Loucy (cell line): ENCODE measurements at regions not wholly inside any gene's neighbourhood (a gene's known extent, or its start where the extent isn't known, plus 50 kb on each side); places are given as distances from the start of the nearest gene placed in this dataset.

ENCODE experiments used
- CTCF ChIP-seq: fragments of 200-600 bp; sonication (generic); conservative IDR thresholded peaks from 2 replicates; pipeline ENCODE4 v1.5.1; 2014; ENCODE audit warnings: mild to moderate bottlenecking, antibody characterized with exemption, low read length
- EZH2phosphoT487 ChIP-seq: fragments of 200-600 bp; IDR thresholded peaks from 2 replicates; pipeline ENCODE4 v1.6.1; 2018; ENCODE audit warnings: antibody characterized with exemption, mild to moderate bottlenecking, moderate library complexity, borderline replicate concordance

GRCh38 chr10:53331460-53331859 lies 558.9 kb upstream of the MBL2 start:
- no peak for TF ChIP-seq CTCF
- no peak for TF ChIP-seq EZH2phosphoT487
